ENCODE measurements at regions not wholly inside any gene's neighbourhood (a gene's known extent, or its start where the extent isn't known, plus 50 kb on each side); places are given as distances from the start of the nearest gene placed in this dataset.

GRCh38 chr1:58135821-58136321 is 410.7 kb downstream of the OMA1 start:
- TF ChIP-seq EZH2phosphoT487 (IDR thresholded peaks at IDR 0.05; ENCODE audit: low read depth) (no peak), CTCF (IDR thresholded peaks at IDR 0.05; ENCODE audit: low read depth, low read length) (no peak)
- no peaks in the 10 kb centered on the region for H3K79me2 ChIP-seq (ENCODE audit: low read length)
- no peak overlapping the region for H3K9ac ChIP-seq (ENCODE audit: low read length)
- H3K36me3 ChIP-seq (replicated peaks; ENCODE audit: low read depth, low read length) = no peaks in the 10 kb centered on the region
- no peaks in the 10 kb centered on the region for H4K20me1 ChIP-seq (ENCODE audit: insufficient read depth, low read length)
- H3K27me3 ChIP-seq (ENCODE audit: low read depth, low read length) = no peaks in the 10 kb centered on the region
- H3K4me3 ChIP-seq (ENCODE audit: low read length) = no peak overlapping the region
- H2AFZ ChIP-seq (ENCODE audit: low read depth, low read length) = no peak overlapping the region
- no peak overlapping the region for H3K27ac ChIP-seq (ENCODE audit: low read length)
- H3K9me3 ChIP-seq (ENCODE audit: insufficient read depth, low read length) = no peaks in the 10 kb centered on the region
- no peaks in the 10 kb centered on the region for H3K4me1 ChIP-seq (ENCODE audit: low read length)
- no peak overlapping the region for H3K4me2 ChIP-seq (ENCODE audit: low read length)

GRCh38 chr1:58133562-58133961 is 413.0 kb downstream of the OMA1 start:
- H3K4me1 ChIP-seq (ENCODE audit: low read length) = no peaks in the 10 kb centered on the region
- TF ChIP-seq EZH2phosphoT487 (IDR thresholded peaks at IDR 0.05; ENCODE audit: low read depth) (no peak), CTCF (IDR thresholded peaks at IDR 0.05; ENCODE audit: low read depth, low read length) (no peak)
- H3K27me3 ChIP-seq (ENCODE audit: low read depth, low read length) = no peaks in the 10 kb centered on the region
- H3K27ac ChIP-seq (ENCODE audit: low read length) = no peak overlapping the region
- H3K9ac ChIP-seq (ENCODE audit: low read length) = no peak overlapping the region
- no peak overlapping the region for H3K4me2 ChIP-seq (ENCODE audit: low read length)
- H3K79me2 ChIP-seq (ENCODE audit: low read length) = no peaks in the 10 kb centered on the region
- H3K36me3 ChIP-seq (replicated peaks; ENCODE audit: low read depth, low read length) = no peaks in the 10 kb centered on the region
- H3K9me3 ChIP-seq (ENCODE audit: insufficient read depth, low read length) = no peaks in the 10 kb centered on the region
- no peak overlapping the region for H3K4me3 ChIP-seq (ENCODE audit: low read length)
- H2AFZ ChIP-seq (ENCODE audit: low read depth, low read length) = no peak overlapping the region
- H4K20me1 ChIP-seq (ENCODE audit: insufficient read depth, low read length) = no peaks in the 10 kb centered on the region

GRCh38 chr1:58123051-58123450 is 423.5 kb downstream of the OMA1 start:
- Histone ChIP-seq H3K4me3 (ENCODE audit: low read length) (no peak overlapping the region), H3K4me1 (ENCODE audit: low read length) (no peaks in the 10 kb centered on the region), H3K9me3 (ENCODE audit: insufficient read depth, low read length) (no peaks in the 10 kb centered on the region), H3K27ac (ENCODE audit: low read length) (no peak overlapping the region), H3K27me3 (ENCODE audit: low read depth, low read length) (no peaks in the 10 kb centered on the region), H3K4me2 (ENCODE audit: low read length) (no peak overlapping the region), H3K79me2 (ENCODE audit: low read length) (no peaks in the 10 kb centered on the region), H2AFZ (ENCODE audit: low read depth, low read length) (no peak overlapping the region), H3K36me3 (replicated peaks; ENCODE audit: low read depth, low read length) (no peaks in the 10 kb centered on the region), H3K9ac (ENCODE audit: low read length) (no peak overlapping the region), H4K20me1 (ENCODE audit: insufficient read depth, low read length) (no peaks in the 10 kb centered on the region)
- TF ChIP-seq CTCF (IDR thresholded peaks at IDR 0.05; ENCODE audit: low read depth, low read length) = no peak
- no peak for TF ChIP-seq EZH2phosphoT487 (IDR thresholded peaks at IDR 0.05; ENCODE audit: low read depth)

GRCh38 chr1:58119971-58120370 is 426.6 kb downstream of the OMA1 start:
- Histone ChIP-seq H4K20me1 (ENCODE audit: insufficient read depth, low read length) (no peaks in the 10 kb centered on the region), H3K9ac (ENCODE audit: low read length) (no peak overlapping the region)
- TF ChIP-seq EZH2phosphoT487 (IDR thresholded peaks at IDR 0.05; ENCODE audit: low read depth) (no peak), CTCF (IDR thresholded peaks at IDR 0.05; ENCODE audit: low read depth, low read length) (no peak)

More at GRCh38 chr1:58119971-58120370, 426.6 kb downstream of the OMA1 start:
- Histone ChIP-seq H3K9me3 (ENCODE audit: insufficient read depth, low read length) (no peaks in the 10 kb centered on the region), H3K4me2 (ENCODE audit: low read length) (no peak overlapping the region), H3K36me3 (replicated peaks; ENCODE audit: low read depth, low read length) (no peaks in the 10 kb centered on the region), H3K27ac (ENCODE audit: low read length) (no peak overlapping the region), H3K79me2 (ENCODE audit: low read length) (no peaks in the 10 kb centered on the region), H2AFZ (ENCODE audit: low read depth, low read length) (no peak overlapping the region), H3K27me3 (ENCODE audit: low read depth, low read length) (no peaks in the 10 kb centered on the region), H3K4me3 (ENCODE audit: low read length) (no peak overlapping the region), H3K4me1 (ENCODE audit: low read length) (no peaks in the 10 kb centered on the region)
